AG20443 (cell line): ENCODE measurements at regions not wholly inside any gene's neighbourhood (a gene's known extent, or its start where the extent isn't known, plus 50 kb on each side); places are given as distances from the start of the nearest gene placed in this dataset.

Source experiments
- DNase-seq: peaks from one replicate; pipeline ENCODE4 v3.0.0; 2012; ENCODE audit warnings: low spot score, mixed read lengths

GRCh38 chr13:104766319-104766718 lies 1700.1 kb upstream of the SLC10A2 start:
- DNase-seq = no peak

GRCh38 chr13:104764600-104764999 lies 1698.4 kb upstream of the SLC10A2 start:
- DNase-seq = no peak

- no peak for DNase-seq
Observed at GRCh38 chr13:104759069-104759468, 1692.9 kb upstream of the SLC10A2 start.

- DNase-seq = no peak
Observed at GRCh38 chr13:104757712-104758111, 1691.5 kb upstream of the SLC10A2 start.

GRCh38 chr13:104750377-104750776 lies 1684.2 kb upstream of the SLC10A2 start:
- no peak for DNase-seq

- no peak for DNase-seq
Observed at GRCh38 chr13:104740641-104741222, 1674.5 kb upstream of the SLC10A2 start.

- no peak for DNase-seq
Observed at GRCh38 chr13:104737713-104738112, 1671.5 kb upstream of the SLC10A2 start.

- no peak for DNase-seq
Observed at GRCh38 chr13:104733427-104733826, 1667.2 kb upstream of the SLC10A2 start.

- DNase-seq = no peak
Observed at GRCh38 chr13:104715111-104715510, 1648.9 kb upstream of the SLC10A2 start.

GRCh38 chr13:104705031-104705750 lies 1639.0 kb upstream of the SLC10A2 start:
- DNase-seq = no peak

- no peak for DNase-seq
Observed at GRCh38 chr13:104701591-104701990, 1635.4 kb upstream of the SLC10A2 start.

- no peak for DNase-seq
Observed at GRCh38 chr13:104694397-104694796, 1628.2 kb upstream of the SLC10A2 start.

GRCh38 chr13:104693126-104693525 lies 1626.9 kb upstream of the SLC10A2 start:
- no peak for DNase-seq

GRCh38 chr13:104691767-104692467 lies 1625.7 kb upstream of the SLC10A2 start:
- DNase-seq = no peak

- no peak for DNase-seq
Observed at GRCh38 chr13:104686484-104686883, 1620.3 kb upstream of the SLC10A2 start.

- no peak for DNase-seq
Observed at GRCh38 chr13:104683789-104684188, 1617.6 kb upstream of the SLC10A2 start.

- no peak for DNase-seq
Observed at GRCh38 chr13:104678161-104678560, 1611.9 kb upstream of the SLC10A2 start.

- no peak for DNase-seq
Observed at GRCh38 chr13:104671901-104672300, 1605.7 kb upstream of the SLC10A2 start.

GRCh38 chr13:104657196-104657595 lies 1591.0 kb upstream of the SLC10A2 start:
- DNase-seq = no peak

GRCh38 chr13:104650431-104650830 lies 1584.2 kb upstream of the SLC10A2 start:
- DNase-seq = no peak

GRCh38 chr13:104648291-104648690 lies 1582.1 kb upstream of the SLC10A2 start:
- no peak for DNase-seq

GRCh38 chr13:104645786-104646185 lies 1579.6 kb upstream of the SLC10A2 start:
- no peak for DNase-seq

GRCh38 chr13:104641309-104641708 lies 1575.1 kb upstream of the SLC10A2 start:
- DNase-seq = no peak
